ENCODE measurements at regions not wholly inside any gene's neighbourhood (a gene's known extent, or its start where the extent isn't known, plus 50 kb on each side); places are given as distances from the start of the nearest gene placed in this dataset.

GRCh38 chr7:46071601-46072000 is 150.5 kb upstream of the IGFBP3 start:
- TF ChIP-seq POLR2AphosphoS5 (IDR thresholded peaks at IDR 0.05; ENCODE audit: low read depth) (no peak), CTCF (conservative IDR thresholded peaks at IDR 0.05; ENCODE audit: low read depth in 2 of 2) (no peak), EZH2 (IDR thresholded peaks at IDR 0.05; ENCODE audit: low read depth, unreplicated experiment) (no peak)
